ENCODE measurements at regions not wholly inside any gene's neighbourhood (a gene's known extent, or its start where the extent isn't known, plus 50 kb on each side); places are given as distances from the start of the nearest gene placed in this dataset.
"Not testable (repeated sequence)": the region's sequence is repeated elsewhere in the genome, so short reads cannot be mapped to it uniquely, and the experiment has no call there.

DNA sequence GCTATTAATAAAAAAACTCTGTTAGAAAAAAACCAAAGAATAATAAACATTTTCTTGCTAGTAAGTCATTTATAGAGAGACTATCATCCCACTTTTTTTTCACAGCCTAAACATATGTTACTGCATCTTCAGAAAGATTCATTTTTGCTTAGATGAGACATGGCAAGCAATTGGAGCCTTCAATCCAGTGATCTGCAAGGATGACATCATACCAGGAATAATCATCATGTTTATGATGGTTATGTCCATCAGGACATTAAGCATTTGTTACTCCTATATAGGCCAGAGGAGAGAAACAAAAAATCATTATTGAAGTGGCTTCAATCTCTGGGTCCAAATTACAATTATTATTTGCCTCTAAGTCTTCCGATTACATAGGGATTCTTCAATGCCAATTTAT, 626.3 kb upstream of the CCNG1 start:
- Histone ChIP-seq H3K9ac (no peak overlapping the region), H3K4me3 (IDR thresholded peaks at IDR 0.05; ENCODE audit: insufficient read depth, low read depth, low read length) (no peak overlapping the region), H3K79me2 (ENCODE audit: insufficient read depth, low read depth) (no peaks in the 10 kb centered on the region), H3K36me3 (ENCODE audit: insufficient read depth) (no peaks in the 10 kb centered on the region), H3K4me1 (ENCODE audit: low read depth, poor library complexity, severe bottlenecking) (no peaks in the 10 kb centered on the region), H2AFZ (ENCODE audit: low read depth) (no peak overlapping the region), H3K4me2 (no peak overlapping the region), H3K27ac (no peak overlapping the region), H3K27me3 (ENCODE audit: insufficient read depth, low read depth) (no peaks in the 10 kb centered on the region), H4K20me1 (ENCODE audit: insufficient read depth) (no peaks in the 10 kb centered on the region)
- TF ChIP-seq, protein P1, sequence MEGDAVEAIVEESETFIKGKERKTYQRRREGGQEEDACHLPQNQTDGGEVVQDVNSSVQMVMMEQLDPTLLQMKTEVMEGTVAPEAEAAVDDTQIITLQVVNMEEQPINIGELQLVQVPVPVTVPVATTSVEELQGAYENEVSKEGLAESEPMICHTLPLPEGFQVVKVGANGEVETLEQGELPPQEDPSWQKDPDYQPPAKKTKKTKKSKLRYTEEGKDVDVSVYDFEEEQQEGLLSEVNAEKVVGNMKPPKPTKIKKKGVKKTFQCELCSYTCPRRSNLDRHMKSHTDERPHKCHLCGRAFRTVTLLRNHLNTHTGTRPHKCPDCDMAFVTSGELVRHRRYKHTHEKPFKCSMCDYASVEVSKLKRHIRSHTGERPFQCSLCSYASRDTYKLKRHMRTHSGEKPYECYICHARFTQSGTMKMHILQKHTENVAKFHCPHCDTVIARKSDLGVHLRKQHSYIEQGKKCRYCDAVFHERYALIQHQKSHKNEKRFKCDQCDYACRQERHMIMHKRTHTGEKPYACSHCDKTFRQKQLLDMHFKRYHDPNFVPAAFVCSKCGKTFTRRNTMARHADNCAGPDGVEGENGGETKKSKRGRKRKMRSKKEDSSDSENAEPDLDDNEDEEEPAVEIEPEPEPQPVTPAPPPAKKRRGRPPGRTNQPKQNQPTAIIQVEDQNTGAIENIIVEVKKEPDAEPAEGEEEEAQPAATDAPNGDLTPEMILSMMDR (conservative IDR thresholded peaks at IDR 0.05; ENCODE audit: low read depth, low read length): no peak

DNA sequence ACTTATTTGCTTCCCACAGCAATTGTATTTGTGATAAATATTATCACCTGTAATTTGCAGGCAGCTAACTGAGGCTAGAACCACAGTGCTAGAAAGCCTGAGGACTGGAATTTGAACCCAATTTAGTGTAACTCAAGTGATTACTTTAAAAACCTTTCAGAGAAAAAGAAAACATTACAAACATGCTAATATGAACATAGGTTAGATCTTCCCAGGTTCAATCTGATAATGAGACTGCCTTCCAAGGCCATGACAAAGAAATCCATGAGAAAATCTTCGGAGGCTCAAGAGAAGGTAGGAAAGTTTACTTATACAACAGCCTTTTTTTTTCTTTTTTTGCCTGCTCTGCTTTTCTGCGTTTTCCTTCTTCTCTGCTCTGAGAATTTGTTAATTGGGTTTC, 620.6 kb upstream of the CCNG1 start:
- TF ChIP-seq, protein P1 (conservative IDR thresholded peaks at IDR 0.05; ENCODE audit: low read depth, low read length): no peak
- no peak overlapping the region for H3K4me3 ChIP-seq (IDR thresholded peaks at IDR 0.05; ENCODE audit: insufficient read depth, low read depth, low read length)
- H3K27me3 ChIP-seq (ENCODE audit: insufficient read depth, low read depth): no peaks in the 10 kb centered on the region
- H3K4me2 ChIP-seq: no peak overlapping the region
- no peak overlapping the region for H2AFZ ChIP-seq (ENCODE audit: low read depth)
- no peak overlapping the region for H3K9ac ChIP-seq
- H4K20me1 ChIP-seq (ENCODE audit: insufficient read depth): no peaks in the 10 kb centered on the region
- H3K4me1 ChIP-seq (ENCODE audit: low read depth, poor library complexity, severe bottlenecking): no peaks in the 10 kb centered on the region
- H3K27ac ChIP-seq: no peak overlapping the region
- no peaks in the 10 kb centered on the region for H3K36me3 ChIP-seq (ENCODE audit: insufficient read depth)
- H3K79me2 ChIP-seq (ENCODE audit: insufficient read depth, low read depth): no peaks in the 10 kb centered on the region

DNA sequence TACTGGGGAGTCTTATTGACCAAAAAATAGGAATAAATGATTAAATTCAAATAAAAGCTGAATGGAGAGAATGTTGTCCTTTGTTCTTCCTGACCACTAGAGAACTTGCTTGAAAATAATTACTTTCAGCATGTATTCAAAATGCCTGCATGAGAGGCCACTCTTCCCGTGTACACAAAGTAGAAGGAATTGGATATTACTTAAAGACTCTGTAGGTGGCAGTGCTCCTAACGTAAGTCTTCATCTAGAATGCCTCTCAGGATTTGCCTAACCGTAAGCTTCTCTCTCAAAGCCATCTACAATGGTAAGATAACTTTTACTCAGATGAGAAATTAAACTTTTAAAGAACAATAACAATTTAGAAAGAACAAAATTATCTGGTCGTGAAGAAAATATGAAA, 620.0 kb upstream of the CCNG1 start:
- no peaks in the 10 kb centered on the region for H3K4me1 ChIP-seq (ENCODE audit: low read depth, poor library complexity, severe bottlenecking)

DNA sequence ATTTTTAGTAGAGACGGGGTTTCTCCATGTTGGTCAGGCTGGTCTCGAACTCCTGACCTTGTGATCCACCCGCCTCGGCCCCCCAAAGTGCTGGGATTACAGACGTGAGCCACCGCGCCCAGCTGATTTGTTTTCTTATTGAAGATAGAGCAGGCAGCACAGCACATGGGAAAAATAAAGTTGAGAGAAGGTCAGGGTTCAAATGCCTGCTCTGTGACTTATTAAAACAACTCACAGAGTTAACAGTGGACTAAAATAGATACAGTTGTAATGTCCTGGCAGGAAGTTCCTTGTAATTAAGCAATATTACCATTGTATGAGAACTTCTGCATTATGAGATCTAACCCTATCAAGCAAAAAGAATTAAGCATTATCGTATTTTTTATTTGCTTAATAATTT, 615.7 kb upstream of the CCNG1 start:
- H3K27me3 ChIP-seq (ENCODE audit: insufficient read depth, low read depth); H2AFZ ChIP-seq (ENCODE audit: low read depth); H3K79me2 ChIP-seq (ENCODE audit: insufficient read depth, low read depth); H3K4me3 ChIP-seq (IDR thresholded peaks at IDR 0.05; ENCODE audit: insufficient read depth, low read depth, low read length); H3K4me2 ChIP-seq; H3K36me3 ChIP-seq (ENCODE audit: insufficient read depth); H4K20me1 ChIP-seq (ENCODE audit: insufficient read depth); H3K27ac ChIP-seq; H3K4me1 ChIP-seq (ENCODE audit: low read depth, poor library complexity, severe bottlenecking); H3K9ac ChIP-seq: not testable (repeated sequence)

More for the DNA sequence above, 620.0 kb upstream of the CCNG1 start:
- no peaks in the 10 kb centered on the region for H3K79me2 ChIP-seq (ENCODE audit: insufficient read depth, low read depth)
- H3K4me3 ChIP-seq (IDR thresholded peaks at IDR 0.05; ENCODE audit: insufficient read depth, low read depth, low read length): no peak overlapping the region
- no peaks in the 10 kb centered on the region for H4K20me1 ChIP-seq (ENCODE audit: insufficient read depth)
- no peaks in the 10 kb centered on the region for H3K36me3 ChIP-seq (ENCODE audit: insufficient read depth)
- H3K27ac ChIP-seq: no peak overlapping the region
- H3K9ac ChIP-seq: no peak overlapping the region
- no peaks in the 10 kb centered on the region for H3K27me3 ChIP-seq (ENCODE audit: insufficient read depth, low read depth)
- no peak overlapping the region for H3K4me2 ChIP-seq
- no peak overlapping the region for H2AFZ ChIP-seq (ENCODE audit: low read depth)
- TF ChIP-seq, protein P1 (conservative IDR thresholded peaks at IDR 0.05; ENCODE audit: low read depth, low read length): no peak

DNA sequence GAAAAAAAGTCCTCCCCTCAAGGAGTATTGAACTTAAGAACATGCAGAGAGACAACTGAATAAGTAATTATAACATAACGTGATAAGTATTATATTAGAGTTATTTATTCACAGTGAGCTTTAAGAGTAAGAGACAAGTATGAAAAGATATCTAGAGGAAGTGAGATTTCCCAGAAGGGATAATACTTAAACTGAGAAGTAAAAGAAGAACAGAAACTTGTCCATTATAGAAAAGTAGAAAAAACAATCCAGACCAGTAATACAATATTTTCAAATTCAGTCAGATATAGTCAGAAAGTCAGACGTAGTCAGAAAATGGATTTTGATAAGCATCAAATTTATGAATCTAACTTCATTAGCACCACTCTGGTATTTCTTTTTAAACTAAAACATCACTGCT, 613.0 kb upstream of the CCNG1 start:
- no peak overlapping the region for H3K9ac ChIP-seq
- H4K20me1 ChIP-seq (ENCODE audit: insufficient read depth): no peaks in the 10 kb centered on the region
- no peak overlapping the region for H2AFZ ChIP-seq (ENCODE audit: low read depth)
- H3K27ac ChIP-seq: no peak overlapping the region
- no peaks in the 10 kb centered on the region for H3K36me3 ChIP-seq (ENCODE audit: insufficient read depth)
- no peaks in the 10 kb centered on the region for H3K27me3 ChIP-seq (ENCODE audit: insufficient read depth, low read depth)
- no peaks in the 10 kb centered on the region for H3K4me1 ChIP-seq (ENCODE audit: low read depth, poor library complexity, severe bottlenecking)
- no peak overlapping the region for H3K4me2 ChIP-seq
- no peaks in the 10 kb centered on the region for H3K79me2 ChIP-seq (ENCODE audit: insufficient read depth, low read depth)
- TF ChIP-seq, protein P1 (conservative IDR thresholded peaks at IDR 0.05; ENCODE audit: low read depth, low read length): no peak
- no peak overlapping the region for H3K4me3 ChIP-seq (IDR thresholded peaks at IDR 0.05; ENCODE audit: insufficient read depth, low read depth, low read length)
